ENCODE measurements at regions not wholly inside any gene's neighbourhood (a gene's known extent, or its start where the extent isn't known, plus 50 kb on each side); places are given as distances from the start of the nearest gene placed in this dataset.

GRCh38 chr9:79012561-79012960 is 559.2 kb upstream of the TLE4 start:
- no peak overlapping the region for H3K27ac ChIP-seq
- no peak for DNase-seq (ENCODE audit: low spot score)
- no peak overlapping the region for H3K4me3 ChIP-seq
- TF ChIP-seq, protein P1, sequence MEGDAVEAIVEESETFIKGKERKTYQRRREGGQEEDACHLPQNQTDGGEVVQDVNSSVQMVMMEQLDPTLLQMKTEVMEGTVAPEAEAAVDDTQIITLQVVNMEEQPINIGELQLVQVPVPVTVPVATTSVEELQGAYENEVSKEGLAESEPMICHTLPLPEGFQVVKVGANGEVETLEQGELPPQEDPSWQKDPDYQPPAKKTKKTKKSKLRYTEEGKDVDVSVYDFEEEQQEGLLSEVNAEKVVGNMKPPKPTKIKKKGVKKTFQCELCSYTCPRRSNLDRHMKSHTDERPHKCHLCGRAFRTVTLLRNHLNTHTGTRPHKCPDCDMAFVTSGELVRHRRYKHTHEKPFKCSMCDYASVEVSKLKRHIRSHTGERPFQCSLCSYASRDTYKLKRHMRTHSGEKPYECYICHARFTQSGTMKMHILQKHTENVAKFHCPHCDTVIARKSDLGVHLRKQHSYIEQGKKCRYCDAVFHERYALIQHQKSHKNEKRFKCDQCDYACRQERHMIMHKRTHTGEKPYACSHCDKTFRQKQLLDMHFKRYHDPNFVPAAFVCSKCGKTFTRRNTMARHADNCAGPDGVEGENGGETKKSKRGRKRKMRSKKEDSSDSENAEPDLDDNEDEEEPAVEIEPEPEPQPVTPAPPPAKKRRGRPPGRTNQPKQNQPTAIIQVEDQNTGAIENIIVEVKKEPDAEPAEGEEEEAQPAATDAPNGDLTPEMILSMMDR (IDR thresholded peaks at IDR 0.05) = no peak

- TF ChIP-seq, protein P1 (IDR thresholded peaks at IDR 0.05) = no peak
- Histone ChIP-seq H3K4me3 (no peak overlapping the region), H3K27ac (no peak overlapping the region)
- DNase-seq (ENCODE audit: low spot score) = no peak
Measured at GRCh38 chr9:79013715-79014610, 557.8 kb upstream of the TLE4 start.

- DNase-seq (ENCODE audit: low spot score) = no peak
- TF ChIP-seq, protein P1 (IDR thresholded peaks at IDR 0.05) = no peak
- no peak overlapping the region for H3K27ac ChIP-seq
- H3K4me3 ChIP-seq = no peak overlapping the region
Measured at GRCh38 chr9:79014929-79015699, 556.7 kb upstream of the TLE4 start.

DNA sequence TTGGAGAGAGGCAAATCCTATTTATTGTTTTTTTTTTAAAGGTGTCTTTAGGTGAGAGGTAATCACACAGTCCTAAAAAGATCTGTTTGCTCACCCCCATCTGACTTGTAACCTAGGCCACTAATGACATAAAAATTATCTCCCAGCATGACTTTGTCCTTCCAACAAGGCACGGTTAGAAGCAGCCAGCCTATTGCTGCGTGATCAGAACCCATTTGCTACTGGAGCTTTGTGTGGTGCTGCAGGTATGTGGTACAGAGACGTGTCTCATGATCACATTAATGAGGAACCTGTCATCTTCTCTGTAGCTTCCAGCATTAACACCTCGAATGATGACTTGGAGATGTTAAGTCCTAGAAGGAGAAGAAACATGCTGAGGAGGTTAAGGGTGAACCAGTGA is 555.8 kb upstream of the TLE4 start:
- TF ChIP-seq, protein P1 (IDR thresholded peaks at IDR 0.05) = no peak
- H3K27ac ChIP-seq = no peak overlapping the region
- no peak overlapping the region for H3K4me3 ChIP-seq
- DNase-seq (ENCODE audit: low spot score) = no peak

DNA sequence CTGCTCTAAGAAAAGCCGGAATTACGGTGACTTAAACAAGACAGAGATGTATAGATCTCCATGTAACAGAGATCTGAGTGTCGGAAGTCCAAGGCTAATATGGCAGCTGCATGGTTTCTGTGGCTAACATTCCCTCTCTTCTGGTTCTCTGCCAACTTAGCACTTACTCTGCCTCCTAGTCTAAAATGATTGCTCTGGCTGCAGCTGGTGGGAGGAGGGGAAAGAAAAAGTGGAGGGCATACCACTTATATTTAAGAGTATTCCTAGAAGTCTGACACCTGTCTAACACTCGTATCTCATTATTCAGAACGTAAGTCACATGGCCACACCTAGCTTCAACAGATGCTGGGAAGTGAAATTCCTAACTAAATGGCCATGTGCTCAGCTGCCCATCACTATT is 551.5 kb upstream of the TLE4 start:
- H3K27ac ChIP-seq = no peak overlapping the region
- TF ChIP-seq, protein P1 (IDR thresholded peaks at IDR 0.05) = no peak
- DNase-seq (ENCODE audit: low spot score) = no peak
- no peak overlapping the region for H3K4me3 ChIP-seq

DNA sequence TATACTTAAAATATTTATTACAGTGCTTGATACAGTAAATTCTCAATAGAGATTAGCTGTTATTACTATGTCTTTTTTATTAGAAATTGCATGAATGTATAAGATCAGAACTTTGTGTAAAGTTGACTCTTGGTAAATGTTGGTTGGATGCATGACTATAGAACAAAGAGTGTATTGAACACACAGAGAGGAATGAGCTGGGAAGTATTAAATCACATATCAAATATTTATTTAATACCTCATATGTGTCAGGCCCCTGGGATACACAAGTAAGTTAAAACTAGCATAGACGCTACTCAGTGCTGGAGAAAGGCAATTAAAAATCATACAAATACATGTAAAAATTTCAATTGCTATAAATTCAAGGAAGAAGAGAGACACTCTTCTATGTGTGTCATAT is 550.7 kb upstream of the TLE4 start:
- Histone ChIP-seq H3K27ac (no peak overlapping the region), H3K4me3 (no peak overlapping the region)
- DNase-seq (ENCODE audit: low spot score) = no peak
- TF ChIP-seq, protein P1 (IDR thresholded peaks at IDR 0.05) = no peak

Measured in coronary artery (tissue), 2 donors.